HG03025 (cell line): ENCODE measurements at regions not wholly inside any gene's neighbourhood (a gene's known extent, or its start where the extent isn't known, plus 50 kb on each side); places are given as distances from the start of the nearest gene placed in this dataset.
"Not testable (repeated sequence)": the region's sequence is repeated elsewhere in the genome, so short reads cannot be mapped to it uniquely, and the experiment has no call there.

Experiments
- ATAC-seq: cut with Tn5 transposase; IDR thresholded peaks from one replicate; pipeline ENCODE4 v1.9.1; 2021; ENCODE audit warnings: mild to moderate bottlenecking, moderate library complexity; ENCODE audit not compliant: unreplicated experiment, low FRiP score

- ATAC-seq, result no peak
These were observed 109.9 kb downstream of the TMEM182 start for GRCh38 chr2:102871707-102872106.

- no peak for ATAC-seq
These were observed 110.6 kb downstream of the TMEM182 start for GRCh38 chr2:102872388-102872787.

- not testable (repeated sequence) for ATAC-seq
These were observed 117.7 kb downstream of the TMEM182 start for GRCh38 chr2:102879513-102879912.

GRCh38 chr2:102880731-102881130 lies 118.9 kb downstream of the TMEM182 start:
- ATAC-seq, result no peak

GRCh38 chr2:102886216-102886893 lies 124.5 kb downstream of the TMEM182 start:
- ATAC-seq, result no peak

GRCh38 chr2:102888514-102888913 lies 126.7 kb downstream of the TMEM182 start:
- ATAC-seq, result no peak

GRCh38 chr2:102891296-102891695 lies 129.5 kb downstream of the TMEM182 start:
- ATAC-seq, result no peak

- no peak for ATAC-seq
These were observed 131.0 kb downstream of the TMEM182 start for GRCh38 chr2:102892698-102893310.

- ATAC-seq, result no peak
These were observed 132.0 kb downstream of the TMEM182 start for GRCh38 chr2:102893870-102894269.

- no peak for ATAC-seq
These were observed 133.5 kb downstream of the TMEM182 start for GRCh38 chr2:102895376-102895775.

- ATAC-seq, result not testable (repeated sequence)
These were observed 147.4 kb downstream of the TMEM182 start for GRCh38 chr2:102909240-102909639.

- ATAC-seq, result no peak
These were observed 148.9 kb downstream of the TMEM182 start for GRCh38 chr2:102910724-102911123.

- ATAC-seq, result no peak
These were observed 153.3 kb downstream of the TMEM182 start for GRCh38 chr2:102915128-102915527.

GRCh38 chr2:102922321-102922720 lies 160.5 kb downstream of the TMEM182 start:
- no peak for ATAC-seq

- ATAC-seq, result no peak
These were observed 163.2 kb downstream of the TMEM182 start for GRCh38 chr2:102925003-102925402.

GRCh38 chr2:102927854-102928267 lies 166.0 kb downstream of the TMEM182 start:
- no peak for ATAC-seq

- no peak for ATAC-seq
These were observed 167.9 kb downstream of the TMEM182 start for GRCh38 chr2:102929721-102930120.

- no peak for ATAC-seq
These were observed 170.7 kb downstream of the TMEM182 start for GRCh38 chr2:102932501-102932900.

GRCh38 chr2:102939207-102939606 lies 177.4 kb downstream of the TMEM182 start:
- ATAC-seq, result no peak

GRCh38 chr2:102940684-102941083 lies 178.9 kb downstream of the TMEM182 start:
- no peak for ATAC-seq

- no peak for ATAC-seq
These were observed 180.3 kb downstream of the TMEM182 start for GRCh38 chr2:102942107-102942506.

- no peak for ATAC-seq
These were observed 181.4 kb downstream of the TMEM182 start for GRCh38 chr2:102943251-102943650.
